ENCODE measurements at regions not wholly inside any gene's neighbourhood (a gene's known extent, or its start where the extent isn't known, plus 50 kb on each side); places are given as distances from the start of the nearest gene placed in this dataset.

DNA sequence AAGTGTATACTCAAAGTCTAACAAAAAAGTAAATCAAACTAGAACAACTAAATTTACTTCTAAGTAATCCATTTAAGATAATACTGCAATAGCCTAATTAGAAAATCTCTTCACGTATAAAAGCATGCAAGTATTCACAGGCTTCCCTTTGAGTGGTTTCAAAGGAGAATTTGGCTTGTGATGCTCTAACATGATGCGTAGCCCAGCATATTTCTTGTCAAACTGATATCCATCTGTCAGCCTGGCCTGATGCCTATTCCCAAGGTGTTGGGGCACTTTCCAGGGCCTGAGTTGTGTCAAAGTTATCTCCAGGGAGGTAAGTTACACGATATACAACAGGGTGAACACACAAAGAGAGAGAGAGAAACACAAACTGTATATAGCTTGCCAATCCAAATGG is 287.0 kb upstream of the MAGEB18 start:
- TF ChIP-seq, protein P1, sequence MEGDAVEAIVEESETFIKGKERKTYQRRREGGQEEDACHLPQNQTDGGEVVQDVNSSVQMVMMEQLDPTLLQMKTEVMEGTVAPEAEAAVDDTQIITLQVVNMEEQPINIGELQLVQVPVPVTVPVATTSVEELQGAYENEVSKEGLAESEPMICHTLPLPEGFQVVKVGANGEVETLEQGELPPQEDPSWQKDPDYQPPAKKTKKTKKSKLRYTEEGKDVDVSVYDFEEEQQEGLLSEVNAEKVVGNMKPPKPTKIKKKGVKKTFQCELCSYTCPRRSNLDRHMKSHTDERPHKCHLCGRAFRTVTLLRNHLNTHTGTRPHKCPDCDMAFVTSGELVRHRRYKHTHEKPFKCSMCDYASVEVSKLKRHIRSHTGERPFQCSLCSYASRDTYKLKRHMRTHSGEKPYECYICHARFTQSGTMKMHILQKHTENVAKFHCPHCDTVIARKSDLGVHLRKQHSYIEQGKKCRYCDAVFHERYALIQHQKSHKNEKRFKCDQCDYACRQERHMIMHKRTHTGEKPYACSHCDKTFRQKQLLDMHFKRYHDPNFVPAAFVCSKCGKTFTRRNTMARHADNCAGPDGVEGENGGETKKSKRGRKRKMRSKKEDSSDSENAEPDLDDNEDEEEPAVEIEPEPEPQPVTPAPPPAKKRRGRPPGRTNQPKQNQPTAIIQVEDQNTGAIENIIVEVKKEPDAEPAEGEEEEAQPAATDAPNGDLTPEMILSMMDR (IDR thresholded peaks at IDR 0.05): no peak
- TF ChIP-seq POLR2A (IDR thresholded peaks at IDR 0.05): no peak

All from tibial nerve (tissue), 3 donors.